ENCODE measurements at regions not wholly inside any gene's neighbourhood (a gene's known extent, or its start where the extent isn't known, plus 50 kb on each side); places are given as distances from the start of the nearest gene placed in this dataset.

- H3K36me3 ChIP-seq, result no peaks in the 10 kb centered on the region
- intact Hi-C loops (cut with DNase I; ENCODE audit: low total_unique reads) (no loop called here), in situ Hi-C loops (cut with MboI; ENCODE audit: low pct_ligation_motif_present in 1 of 4, low pct_unique_long_range_greater_than_20kb in 1 of 4, low sequenced_read_pairs in 3 of 4) (no loop called here)
- no peaks in the 10 kb centered on the region for H3K27me3 ChIP-seq
- no peak for TF ChIP-seq EP300 (IDR thresholded peaks at IDR 0.05; ENCODE audit: low read depth)
- no peak for TF ChIP-seq CTCF (IDR thresholded peaks at IDR 0.05)
- TF ChIP-seq POLR2AphosphoS5 (IDR thresholded peaks at IDR 0.05), result no peak
- no peak for TF ChIP-seq POLR2A (IDR thresholded peaks at IDR 0.05)
- no peak overlapping the region for H3K27ac ChIP-seq
- H3K4me3 ChIP-seq, result no peak overlapping the region
- H3K4me1 ChIP-seq, result no peaks in the 10 kb centered on the region
- H3K9me3 ChIP-seq, result no peaks in the 10 kb centered on the region
- 91% methylated on average over 1 of the region's 1 CpG; no CpG with 5 or more reads in 1 of the 2 donors for WGBS, 2 donors (ENCODE audit: low coverage in 1 of 2)
- DNase-seq, result no peak
Measured at GRCh38 chr2:167712275-167712674, 535.1 kb downstream of the STK39 start.

DNA sequence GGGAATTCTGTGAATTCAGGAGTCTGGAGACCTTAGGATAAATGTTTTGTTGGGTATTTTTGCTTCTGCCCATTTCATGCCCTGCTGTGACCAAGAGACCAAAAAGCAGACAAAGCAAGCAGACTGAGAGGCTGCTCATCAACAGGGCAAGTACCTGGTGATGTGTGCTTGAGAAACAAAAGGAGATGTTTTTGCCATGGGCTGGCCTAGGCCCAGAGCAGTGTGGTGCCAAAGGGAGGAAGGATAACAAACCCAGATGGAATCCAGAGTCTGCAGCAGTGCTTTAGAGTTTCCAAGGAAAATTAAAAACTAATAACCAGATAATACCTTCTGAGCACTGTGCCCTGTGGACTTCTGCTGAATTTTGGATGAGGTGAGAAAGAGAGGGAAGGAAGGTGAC lies 538.4 kb downstream of the STK39 start:
- intact Hi-C loops (cut with DNase I; ENCODE audit: low total_unique reads) (no loop called here), in situ Hi-C loops (cut with MboI; ENCODE audit: low pct_ligation_motif_present in 1 of 4, low pct_unique_long_range_greater_than_20kb in 1 of 4, low sequenced_read_pairs in 3 of 4) (no loop called here)
- no peak for DNase-seq
- Histone ChIP-seq H3K4me3 (no peak overlapping the region), H3K27me3 (no peaks in the 10 kb centered on the region), H3K9me3 (no peaks in the 10 kb centered on the region), H3K36me3 (no peaks in the 10 kb centered on the region), H3K27ac (no peak overlapping the region), H3K4me1 (no peaks in the 10 kb centered on the region)
- TF ChIP-seq POLR2AphosphoS5 (IDR thresholded peaks at IDR 0.05) (no peak), CTCF (IDR thresholded peaks at IDR 0.05) (no peak), EP300 (IDR thresholded peaks at IDR 0.05; ENCODE audit: low read depth) (no peak), POLR2A (IDR thresholded peaks at IDR 0.05) (no peak)

DNA sequence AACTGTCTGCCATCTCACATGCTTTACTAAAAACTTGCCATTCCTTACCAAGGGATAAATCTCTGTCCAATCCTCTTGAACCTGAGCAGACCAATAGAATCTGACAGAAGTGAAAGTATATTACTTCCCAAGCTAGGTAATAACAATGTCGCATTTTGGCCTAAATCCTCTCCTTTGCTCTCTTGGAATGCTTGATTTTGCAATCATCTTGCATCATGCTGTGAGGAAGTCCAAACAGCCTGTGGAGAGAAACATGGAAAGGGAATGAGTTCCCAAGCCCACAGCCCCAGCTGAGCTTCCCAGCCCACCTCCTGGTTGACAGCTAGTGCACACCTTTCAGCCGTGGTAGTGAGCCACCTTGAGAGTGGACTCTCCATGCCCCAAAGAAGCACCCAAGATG lies 540.6 kb downstream of the STK39 start:
- 59 to 100% methylated on average over 1 to 2 of the region's 2 CpGs for WGBS, 2 donors (ENCODE audit: low coverage in 1 of 2)
- no peak for DNase-seq
- TF ChIP-seq EP300 (IDR thresholded peaks at IDR 0.05; ENCODE audit: low read depth) (no peak), POLR2A (IDR thresholded peaks at IDR 0.05) (no peak), CTCF (IDR thresholded peaks at IDR 0.05) (no peak), POLR2AphosphoS5 (IDR thresholded peaks at IDR 0.05) (no peak)
- no peak overlapping the region for H3K4me3 ChIP-seq
- no peaks in the 10 kb centered on the region for H3K36me3 ChIP-seq
- H3K27ac ChIP-seq, result no peak overlapping the region
- no peaks in the 10 kb centered on the region for H3K9me3 ChIP-seq
- H3K27me3 ChIP-seq, result no peaks in the 10 kb centered on the region
- H3K4me1 ChIP-seq, result no peaks in the 10 kb centered on the region
- intact Hi-C loops (cut with DNase I; ENCODE audit: low total_unique reads) (no loop called here), in situ Hi-C loops (cut with MboI; ENCODE audit: low pct_ligation_motif_present in 1 of 4, low pct_unique_long_range_greater_than_20kb in 1 of 4, low sequenced_read_pairs in 3 of 4) (no loop called here)

DNA sequence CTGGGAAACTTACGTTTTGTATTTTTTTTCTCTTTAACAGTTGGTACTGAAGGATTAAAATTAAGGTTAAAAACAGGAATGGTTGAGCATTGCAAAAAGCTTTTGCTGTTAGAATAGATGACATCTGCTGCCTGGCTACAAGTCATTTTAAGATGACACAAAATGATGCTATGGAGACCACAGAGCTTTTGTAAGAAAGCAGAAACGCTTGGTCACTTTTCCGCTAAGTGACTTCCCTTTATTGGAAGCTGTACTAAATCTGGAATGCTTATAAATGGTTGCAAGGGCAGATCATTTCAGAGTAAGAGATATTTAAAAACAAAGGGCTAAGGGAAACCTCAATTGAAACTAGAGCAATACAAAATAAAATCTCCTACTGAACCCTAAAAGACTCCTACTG lies 544.0 kb downstream of the STK39 start:
- H3K4me3 ChIP-seq, result no peak overlapping the region
- H3K9me3 ChIP-seq, result no peaks in the 10 kb centered on the region
- DNase-seq, result no peak
- 69 to 77% methylated on average over 3 of the region's 3 CpGs for WGBS, 2 donors (ENCODE audit: low coverage in 1 of 2)
- H3K36me3 ChIP-seq, result no peaks in the 10 kb centered on the region
- TF ChIP-seq EP300 (IDR thresholded peaks at IDR 0.05; ENCODE audit: low read depth) (no peak), POLR2A (IDR thresholded peaks at IDR 0.05) (no peak), CTCF (IDR thresholded peaks at IDR 0.05) (no peak), POLR2AphosphoS5 (IDR thresholded peaks at IDR 0.05) (no peak)
- in situ Hi-C loops (cut with MboI; ENCODE audit: low pct_ligation_motif_present in 1 of 4, low pct_unique_long_range_greater_than_20kb in 1 of 4, low sequenced_read_pairs in 3 of 4), result no loop called here
- no peak overlapping the region for H3K27ac ChIP-seq
- intact Hi-C loops (cut with DNase I; ENCODE audit: low total_unique reads), result no loop called here
- no peaks in the 10 kb centered on the region for H3K27me3 ChIP-seq
- no peaks in the 10 kb centered on the region for H3K4me1 ChIP-seq

All from transverse colon (tissue), 4 donors.